SU-DHL-6 (cell line): ENCODE measurements at regions not wholly inside any gene's neighbourhood (a gene's known extent, or its start where the extent isn't known, plus 50 kb on each side); places are given as distances from the start of the nearest gene placed in this dataset.

ENCODE experiments used
- EZH2phosphoT487 ChIP-seq: fragments of 200-600 bp; sonication (generic), shearing (Covaris generic); conservative IDR thresholded peaks from 2 replicates; pipeline ENCODE4 v1.6.1; 2018; ENCODE audit warnings: mild to moderate bottlenecking, antibody characterized with exemption, low read length, moderate library complexity, mixed read lengths
- TF ChIP-seq, protein P1 (sequence below): fragments of 200-600 bp; sonication (generic); IDR thresholded peaks from one replicate; pipeline ENCODE4 v1.5.1; 2017; ENCODE audit warnings: antibody characterized with exemption, mild to moderate bottlenecking, low read length, moderate library complexity; ENCODE audit not compliant: insufficient read depth, poor library complexity, severe bottlenecking

DNA sequence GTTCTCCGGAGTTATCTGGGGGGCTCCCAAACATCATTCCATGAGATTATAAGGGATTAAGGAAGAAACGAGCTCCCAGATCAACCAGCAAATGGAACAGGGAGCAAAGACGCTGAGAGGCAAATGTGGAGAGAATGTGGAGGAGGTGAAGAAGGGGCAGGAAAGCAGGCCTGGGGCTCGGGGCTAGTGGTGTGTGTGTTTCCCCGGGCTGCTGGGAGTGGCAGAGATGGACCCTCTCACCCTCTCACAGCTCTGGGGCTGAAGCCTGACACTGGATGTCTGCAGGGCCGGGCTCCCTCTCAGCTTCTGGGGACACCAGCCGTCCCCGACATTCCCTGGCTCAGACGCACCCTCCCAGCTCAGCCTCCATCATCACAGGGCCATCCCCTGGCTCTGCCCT lies 212.6 kb downstream of the THBS2 start:
- TF ChIP-seq, protein P1, sequence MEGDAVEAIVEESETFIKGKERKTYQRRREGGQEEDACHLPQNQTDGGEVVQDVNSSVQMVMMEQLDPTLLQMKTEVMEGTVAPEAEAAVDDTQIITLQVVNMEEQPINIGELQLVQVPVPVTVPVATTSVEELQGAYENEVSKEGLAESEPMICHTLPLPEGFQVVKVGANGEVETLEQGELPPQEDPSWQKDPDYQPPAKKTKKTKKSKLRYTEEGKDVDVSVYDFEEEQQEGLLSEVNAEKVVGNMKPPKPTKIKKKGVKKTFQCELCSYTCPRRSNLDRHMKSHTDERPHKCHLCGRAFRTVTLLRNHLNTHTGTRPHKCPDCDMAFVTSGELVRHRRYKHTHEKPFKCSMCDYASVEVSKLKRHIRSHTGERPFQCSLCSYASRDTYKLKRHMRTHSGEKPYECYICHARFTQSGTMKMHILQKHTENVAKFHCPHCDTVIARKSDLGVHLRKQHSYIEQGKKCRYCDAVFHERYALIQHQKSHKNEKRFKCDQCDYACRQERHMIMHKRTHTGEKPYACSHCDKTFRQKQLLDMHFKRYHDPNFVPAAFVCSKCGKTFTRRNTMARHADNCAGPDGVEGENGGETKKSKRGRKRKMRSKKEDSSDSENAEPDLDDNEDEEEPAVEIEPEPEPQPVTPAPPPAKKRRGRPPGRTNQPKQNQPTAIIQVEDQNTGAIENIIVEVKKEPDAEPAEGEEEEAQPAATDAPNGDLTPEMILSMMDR, result no peak
- TF ChIP-seq EZH2phosphoT487, result no peak
